ENCODE measurements at regions not wholly inside any gene's neighbourhood (a gene's known extent, or its start where the extent isn't known, plus 50 kb on each side); places are given as distances from the start of the nearest gene placed in this dataset.

GRCh38 chr2:198731842-198732399 lies 725.8 kb downstream of the SATB2 start (continued):
- TF ChIP-seq E2F1 (CRISPR knock-in tag; IDR thresholded peaks at IDR 0.05) (no peak), C11orf30 (IDR thresholded peaks at IDR 0.05; ENCODE audit: low read depth) (no peak), NR2C1 (IDR thresholded peaks at IDR 0.05) (no peak), NR2C1 (tag; IDR thresholded peaks at IDR 0.05) (no peak)

GRCh38 chr2:198720266-198720665 lies 737.5 kb downstream of the SATB2 start:
- ChIA-PET CTCF (ENCODE audit: low intra/inter-chr PET ratio) (no interaction called here), POLR2A (no interaction called here)
- H3K9me3 ChIP-seq (replicated peaks; ENCODE audit: control insufficient read depth, insufficient read depth, low read depth, low read length): no peaks in the 10 kb centered on the region
- 0% methylated on average over 3 of the region's 3 CpGs for WGBS (ENCODE audit: insufficient coverage, low coverage, missing lambda C conversion rate)
- H2AFZ ChIP-seq (ENCODE audit: low read depth, low read length): no peak overlapping the region
- ATAC-seq (no peak), FAIRE-seq (no peak), DNase-seq (ENCODE audit: extremely low read depth in 1 of 4, low spot score in 3 of 4) (no peak)
- H4K20me1 ChIP-seq (replicated peaks; ENCODE audit: control insufficient read depth, insufficient read depth, low read length): no peaks in the 10 kb centered on the region
- H3K4me2 ChIP-seq (ENCODE audit: insufficient read depth, low read length): no peak overlapping the region
- no peak overlapping the region for H3K27ac ChIP-seq (ENCODE audit: extremely low read depth, low read depth, low read length)
- no peaks in the 10 kb centered on the region for H3K79me2 ChIP-seq (ENCODE audit: control insufficient read depth, insufficient read depth, low read length)
- BruUV-seq (replicated peaks): no TSS peak
- intact Hi-C loops (cut with micrococcal nuclease) (no loop called here), in situ Hi-C loops (cut with MboI) (no loop called here)
- H3K4me3 ChIP-seq: no peak overlapping the region
- H3K4me1 ChIP-seq (replicated peaks in 1 of 2; ENCODE audit: control insufficient read depth in 2 of 2, insufficient read depth in 2 of 2, low read length in 2 of 2): no peaks in the 10 kb centered on the region
- no peaks in the 10 kb centered on the region for H3K9me1 ChIP-seq (ENCODE audit: control insufficient read depth, insufficient read depth, low read length)
- no peaks in the 10 kb centered on the region for H3K27me3 ChIP-seq (ENCODE audit: control insufficient read depth in 2 of 2, insufficient read depth in 2 of 2, low read length in 2 of 2)
- no peaks in the 10 kb centered on the region for H3K36me3 ChIP-seq (ENCODE audit: control insufficient read depth, insufficient read depth, low read length)
- H3K9ac ChIP-seq (ENCODE audit: insufficient read depth in 1 of 2, low read depth in 2 of 2, low read length in 2 of 2): no peak overlapping the region
- TF ChIP-seq ZFP36 (IDR thresholded peaks at IDR 0.05; ENCODE audit: low read depth, low read length, partially characterized antibody) (no peak), SNRNP70 (optimal IDR thresholded peaks at IDR 0.05; ENCODE audit: low read depth, low read length) (no peak), CBFA2T2 (conservative IDR thresholded peaks at IDR 0.05) (no peak), DIDO1 (tag; IDR thresholded peaks at IDR 0.05; ENCODE audit: low read depth) (no peak), EWSR1 (IDR thresholded peaks at IDR 0.05; ENCODE audit: borderline replicate concordance, low read depth, partially characterized antibody) (no peak), ZNF354B (CRISPR knock-in tag; IDR thresholded peaks at IDR 0.05) (no peak), ZBED1 (IDR thresholded peaks at IDR 0.05) (no peak), MTA1 (IDR thresholded peaks at IDR 0.05; ENCODE audit: borderline replicate concordance) (no peak), STAT5A (IDR thresholded peaks at IDR 0.05; ENCODE audit: borderline replicate concordance, low read length) (no peak), ZBTB49 (CRISPR knock-in tag; IDR thresholded peaks at IDR 0.05; ENCODE audit: borderline replicate concordance) (no peak), CTBP1 (IDR thresholded peaks at IDR 0.05; ENCODE audit: borderline replicate concordance) (no peak), SIRT6 (IDR thresholded peaks at IDR 0.05; ENCODE audit: low read depth, low read length) (no peak), RAD51 (IDR thresholded peaks at IDR 0.05; ENCODE audit: borderline replicate concordance, low read depth) (no peak), ATF2 (CRISPR knock-in tag; IDR thresholded peaks at IDR 0.05) (no peak), RBM22 (IDR thresholded peaks at IDR 0.05; ENCODE audit: low read depth, low read length, poor library complexity, severe bottlenecking) (no peak)
